ENCODE measurements at regions not wholly inside any gene's neighbourhood (a gene's known extent, or its start where the extent isn't known, plus 50 kb on each side); places are given as distances from the start of the nearest gene placed in this dataset.

DNA sequence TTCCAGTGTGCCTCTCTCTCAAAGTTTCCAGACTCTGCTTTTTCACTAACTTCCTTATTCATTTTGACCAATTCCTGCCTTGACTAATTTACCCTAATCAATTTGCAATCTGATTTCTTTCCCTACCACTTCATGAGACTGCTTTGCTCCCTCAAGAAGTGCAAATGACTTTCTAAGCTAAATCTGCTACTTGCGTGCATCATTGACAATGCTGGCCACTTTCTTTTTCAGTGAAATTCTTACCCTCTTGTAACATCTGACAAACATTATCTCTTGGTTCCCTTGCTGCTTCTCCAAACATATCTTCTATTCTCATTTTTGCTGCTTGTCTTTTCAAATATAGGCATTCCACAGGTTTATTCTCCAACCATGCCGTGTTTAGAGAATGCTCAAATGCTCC lies 659.9 kb downstream of the USP25 start:
- TF ChIP-seq EZH2 (IDR thresholded peaks at IDR 0.05; ENCODE audit: borderline replicate concordance, low read depth, low read length, poor library complexity, severe bottlenecking), result no peak
- TF ChIP-seq, protein P1, sequence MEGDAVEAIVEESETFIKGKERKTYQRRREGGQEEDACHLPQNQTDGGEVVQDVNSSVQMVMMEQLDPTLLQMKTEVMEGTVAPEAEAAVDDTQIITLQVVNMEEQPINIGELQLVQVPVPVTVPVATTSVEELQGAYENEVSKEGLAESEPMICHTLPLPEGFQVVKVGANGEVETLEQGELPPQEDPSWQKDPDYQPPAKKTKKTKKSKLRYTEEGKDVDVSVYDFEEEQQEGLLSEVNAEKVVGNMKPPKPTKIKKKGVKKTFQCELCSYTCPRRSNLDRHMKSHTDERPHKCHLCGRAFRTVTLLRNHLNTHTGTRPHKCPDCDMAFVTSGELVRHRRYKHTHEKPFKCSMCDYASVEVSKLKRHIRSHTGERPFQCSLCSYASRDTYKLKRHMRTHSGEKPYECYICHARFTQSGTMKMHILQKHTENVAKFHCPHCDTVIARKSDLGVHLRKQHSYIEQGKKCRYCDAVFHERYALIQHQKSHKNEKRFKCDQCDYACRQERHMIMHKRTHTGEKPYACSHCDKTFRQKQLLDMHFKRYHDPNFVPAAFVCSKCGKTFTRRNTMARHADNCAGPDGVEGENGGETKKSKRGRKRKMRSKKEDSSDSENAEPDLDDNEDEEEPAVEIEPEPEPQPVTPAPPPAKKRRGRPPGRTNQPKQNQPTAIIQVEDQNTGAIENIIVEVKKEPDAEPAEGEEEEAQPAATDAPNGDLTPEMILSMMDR (conservative IDR thresholded peaks at IDR 0.05; ENCODE audit: low read depth, low read length), result no peak
- no peak overlapping the region for H3K27ac ChIP-seq (ENCODE audit: low read depth, low read length, poor library complexity, severe bottlenecking)
- no peak for DNase-seq (ENCODE audit: low spot score)
- H3K27me3 ChIP-seq (replicated peaks; ENCODE audit: insufficient read depth, low read depth, low read length, poor library complexity), result no peaks in the 10 kb centered on the region
- H3K4me1 ChIP-seq (ENCODE audit: insufficient read depth, low read length, poor library complexity, severe bottlenecking), result no peaks in the 10 kb centered on the region
- intact Hi-C loops (cut with micrococcal nuclease; ENCODE audit: unreplicated experiment), result no loop called here
- POLR2A ChIA-PET (ENCODE audit: low non-redundant PET), result no interaction called here
- no peaks in the 10 kb centered on the region for H3K36me3 ChIP-seq (ENCODE audit: insufficient read depth, low read length, poor library complexity, severe bottlenecking)
- BruUV-seq (replicated peaks), result no TSS peak
- CTCF ChIA-PET, result no interaction called here
- H3K9me3 ChIP-seq (ENCODE audit: low read depth, low read length, poor library complexity, severe bottlenecking), result no peaks in the 10 kb centered on the region
- H3K4me3 ChIP-seq (ENCODE audit: low read depth, low read length, poor library complexity, severe bottlenecking), result no peak overlapping the region

DNA sequence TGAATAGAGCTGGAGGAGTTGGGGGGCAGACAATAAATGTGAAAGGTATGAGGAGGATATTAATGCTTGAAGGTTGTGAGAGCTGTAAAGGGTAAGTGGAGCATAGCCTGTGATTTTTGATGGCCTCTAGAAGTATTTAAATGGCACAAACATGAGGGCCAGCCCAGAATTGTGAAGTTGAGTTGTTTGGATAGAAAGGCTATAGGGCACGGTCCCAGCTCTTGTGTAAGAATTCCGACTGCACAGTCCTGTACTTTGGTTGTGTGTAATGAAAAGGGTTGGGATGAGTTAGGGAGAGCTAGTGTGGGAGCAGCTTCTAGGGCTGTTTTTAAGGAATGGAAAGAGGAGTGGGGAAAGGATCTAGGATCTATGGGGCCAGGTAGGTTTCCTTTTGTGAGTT lies 665.5 kb downstream of the USP25 start:
- ChIA-PET CTCF (no interaction called here), POLR2A (ENCODE audit: low non-redundant PET) (no interaction called here)
- H3K4me3 ChIP-seq (ENCODE audit: low read depth, low read length, poor library complexity, severe bottlenecking), result no peak overlapping the region
- no peaks in the 10 kb centered on the region for H3K4me1 ChIP-seq (ENCODE audit: insufficient read depth, low read length, poor library complexity, severe bottlenecking)
- H3K27me3 ChIP-seq (replicated peaks; ENCODE audit: insufficient read depth, low read depth, low read length, poor library complexity), result no peaks in the 10 kb centered on the region
- no peak overlapping the region for H3K27ac ChIP-seq (ENCODE audit: low read depth, low read length, poor library complexity, severe bottlenecking)
- BruUV-seq (replicated peaks), result no TSS peak
- DNase-seq (ENCODE audit: low spot score), result no peak
- H3K9me3 ChIP-seq (ENCODE audit: low read depth, low read length, poor library complexity, severe bottlenecking), result no peaks in the 10 kb centered on the region
- intact Hi-C loops (cut with micrococcal nuclease; ENCODE audit: unreplicated experiment), result no loop called here
- H3K36me3 ChIP-seq (ENCODE audit: insufficient read depth, low read length, poor library complexity, severe bottlenecking), result no peaks in the 10 kb centered on the region
- TF ChIP-seq, protein P1 (conservative IDR thresholded peaks at IDR 0.05; ENCODE audit: low read depth, low read length), result no peak
- TF ChIP-seq EZH2 (IDR thresholded peaks at IDR 0.05; ENCODE audit: borderline replicate concordance, low read depth, low read length, poor library complexity, severe bottlenecking), result no peak

DNA sequence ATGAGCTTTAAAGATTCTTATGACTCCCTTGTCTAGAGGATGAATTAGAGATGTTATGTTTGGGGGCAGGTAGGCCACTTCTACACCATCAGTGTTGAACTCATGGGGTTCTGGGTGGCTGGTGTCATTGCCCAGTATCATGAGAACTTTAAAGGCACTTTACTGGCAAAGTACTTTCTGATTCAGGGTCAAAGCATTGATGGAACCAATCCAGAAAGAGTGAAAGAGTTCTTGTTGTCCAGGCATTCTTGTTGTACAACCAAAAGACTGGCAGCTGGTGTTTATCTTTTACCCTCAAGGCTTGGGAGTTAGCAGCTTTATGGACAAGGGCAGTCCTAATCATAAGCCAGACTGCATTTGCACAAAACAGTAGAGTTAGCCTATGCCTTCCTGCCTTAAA lies 673.0 kb downstream of the USP25 start:
- peaks cover 4% of the 10 kb centered on the region for H3K9me3 ChIP-seq (ENCODE audit: low read depth, low read length, poor library complexity, severe bottlenecking)
- DNase-seq (ENCODE audit: low spot score), result no peak
- peaks cover 8% of the 10 kb centered on the region for H3K4me1 ChIP-seq (ENCODE audit: insufficient read depth, low read length, poor library complexity, severe bottlenecking)
- POLR2A ChIA-PET (ENCODE audit: low non-redundant PET), result no interaction called here
- H3K27me3 ChIP-seq (replicated peaks; ENCODE audit: insufficient read depth, low read depth, low read length, poor library complexity), result no peaks in the 10 kb centered on the region
- no peak overlapping the region for H3K4me3 ChIP-seq (ENCODE audit: low read depth, low read length, poor library complexity, severe bottlenecking)
- CTCF ChIA-PET, result no interaction called here
- BruUV-seq (replicated peaks), result no TSS peak
- intact Hi-C loops (cut with micrococcal nuclease; ENCODE audit: unreplicated experiment), result no loop called here
- H3K27ac ChIP-seq (ENCODE audit: low read depth, low read length, poor library complexity, severe bottlenecking), result no peak overlapping the region
- H3K36me3 ChIP-seq (ENCODE audit: insufficient read depth, low read length, poor library complexity, severe bottlenecking), result no peaks in the 10 kb centered on the region
- TF ChIP-seq EZH2 (IDR thresholded peaks at IDR 0.05; ENCODE audit: borderline replicate concordance, low read depth, low read length, poor library complexity, severe bottlenecking), result no peak
- TF ChIP-seq, protein P1 (conservative IDR thresholded peaks at IDR 0.05; ENCODE audit: low read depth, low read length), result no peak

Measured in A673 (cell line).